ENCODE measurements at regions not wholly inside any gene's neighbourhood (a gene's known extent, or its start where the extent isn't known, plus 50 kb on each side); places are given as distances from the start of the nearest gene placed in this dataset.

GRCh38 chr1:83083589-83084224, 915.2 kb downstream of the TTLL7 start:
- no peak for TF ChIP-seq CTCF (conservative IDR thresholded peaks at IDR 0.05; ENCODE audit: low read depth)
- POLR2A ChIA-PET (ENCODE audit: low non-redundant PET) = no interaction called here
- CTCF ChIA-PET = no interaction called here
- H3K27ac ChIP-seq = no peak overlapping the region
- DNase-seq (ENCODE audit: low spot score) = no peak

- ChIA-PET POLR2A (ENCODE audit: low non-redundant PET) (no interaction called here), CTCF (no interaction called here)
- no peak for DNase-seq (ENCODE audit: low spot score)
- no peak for TF ChIP-seq CTCF (conservative IDR thresholded peaks at IDR 0.05; ENCODE audit: low read depth)
- H3K27ac ChIP-seq = no peak overlapping the region
Observed at GRCh38 chr1:83077411-83077810, 921.5 kb downstream of the TTLL7 start.

DNA sequence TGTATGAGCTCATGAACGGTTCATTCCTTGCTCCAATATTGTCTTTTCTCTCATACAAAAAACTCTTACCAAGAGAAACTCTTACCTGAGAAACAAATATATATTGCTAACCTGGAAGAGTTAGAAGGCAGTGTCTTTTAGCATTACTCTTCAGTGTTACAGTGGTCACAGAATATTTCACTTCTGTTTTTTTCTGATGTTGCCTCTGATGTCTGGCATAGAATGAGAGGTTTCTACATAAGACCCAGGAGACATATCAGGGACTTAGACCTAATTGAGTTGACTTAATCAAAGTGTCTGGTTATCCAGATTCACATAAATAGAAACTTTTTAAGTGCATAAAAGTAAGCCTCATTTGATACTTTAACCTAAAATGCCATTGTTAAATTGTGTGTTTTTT, 923.8 kb downstream of the TTLL7 start:
- no peak overlapping the region for H3K27ac ChIP-seq
- POLR2A ChIA-PET (ENCODE audit: low non-redundant PET) = no interaction called here
- CTCF ChIA-PET = no interaction called here
- TF ChIP-seq CTCF (conservative IDR thresholded peaks at IDR 0.05; ENCODE audit: low read depth) = no peak
- DNase-seq (ENCODE audit: low spot score) = no peak

GRCh38 chr1:83067954-83068353, 931.0 kb downstream of the TTLL7 start:
- POLR2A ChIA-PET (ENCODE audit: low non-redundant PET) = no interaction called here
- no peak overlapping the region for H3K27ac ChIP-seq
- no peak for TF ChIP-seq CTCF (conservative IDR thresholded peaks at IDR 0.05; ENCODE audit: low read depth)
- DNase-seq (ENCODE audit: low spot score) = no peak
- CTCF ChIA-PET = interaction anchor here (0.6 kb wide), 1 partner anchor 25 kb away, joined by 3 read pairs; no protein-coding TSS in a partner anchor

DNA sequence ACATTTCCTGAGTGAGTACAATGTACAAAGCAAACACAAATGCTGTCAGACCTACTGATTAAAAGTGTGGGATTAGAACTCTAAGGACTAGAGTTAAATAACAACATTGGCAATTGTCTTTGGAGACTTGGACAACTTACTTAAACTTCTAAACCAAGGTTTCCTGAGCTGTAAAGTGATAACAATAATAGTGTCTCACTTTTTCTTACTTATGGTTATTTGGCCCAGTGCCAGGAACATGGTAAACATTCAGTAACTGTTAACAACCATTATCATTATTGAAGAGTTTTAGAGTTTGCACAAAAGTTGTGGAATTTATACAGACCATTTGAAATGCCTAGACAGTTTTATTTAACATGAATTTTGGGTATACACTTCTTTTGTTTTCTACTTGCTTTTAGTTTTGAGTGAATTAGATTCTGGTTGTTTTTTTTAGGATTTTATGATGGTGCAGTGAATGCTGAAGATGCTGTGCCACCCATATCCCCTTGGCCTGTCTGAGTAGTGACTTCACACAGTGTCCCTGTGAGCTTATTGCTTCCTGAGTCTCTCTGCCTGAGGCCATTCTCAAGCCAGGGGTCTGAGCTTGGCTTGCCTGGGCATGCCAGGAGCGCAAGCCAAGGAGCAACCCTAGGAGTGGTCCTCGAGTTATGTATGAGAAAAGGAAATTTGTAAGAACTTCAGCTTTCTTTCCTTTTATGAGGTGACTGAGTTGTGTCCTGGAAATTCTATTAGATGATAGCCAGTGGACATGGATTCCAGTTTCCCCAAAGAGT, 932.8 kb downstream of the TTLL7 start:
- no peak for DNase-seq (ENCODE audit: low spot score)
- no peak overlapping the region for H3K27ac ChIP-seq
- CTCF ChIA-PET = no interaction called here
- POLR2A ChIA-PET (ENCODE audit: low non-redundant PET) = no interaction called here
- no peak for TF ChIP-seq CTCF (conservative IDR thresholded peaks at IDR 0.05; ENCODE audit: low read depth)

DNA sequence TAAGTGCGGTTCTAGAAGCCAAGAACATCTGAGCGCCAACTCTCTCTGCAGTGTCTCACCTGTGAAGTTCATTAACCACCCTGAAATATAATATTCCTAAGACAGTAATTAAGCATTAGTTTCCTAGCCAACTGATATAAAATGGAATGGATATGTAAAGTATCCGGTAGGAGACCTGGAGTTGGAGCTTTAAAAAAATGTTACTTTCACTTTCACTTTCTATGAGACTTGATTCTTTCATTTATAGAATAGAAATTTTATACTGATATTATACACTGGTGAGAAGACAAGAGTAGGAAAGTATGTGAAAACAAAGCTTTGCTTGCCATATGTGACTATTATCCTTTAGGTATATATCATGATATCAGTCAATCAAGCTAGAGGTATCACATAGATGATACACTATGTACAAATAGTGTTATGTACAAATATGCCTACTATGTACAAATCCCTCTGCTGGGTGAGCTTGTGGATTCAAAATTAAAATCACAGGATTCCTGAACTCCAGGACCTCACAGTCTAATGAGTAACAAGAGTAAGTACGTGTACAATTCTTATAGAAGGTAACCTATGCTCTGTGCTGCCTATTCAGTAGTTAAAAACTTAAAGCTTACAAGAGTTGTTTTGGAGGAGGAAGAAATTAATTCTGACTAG, 934.2 kb downstream of the TTLL7 start:
- no peak for TF ChIP-seq CTCF (conservative IDR thresholded peaks at IDR 0.05; ENCODE audit: low read depth)
- H3K27ac ChIP-seq = no peak overlapping the region
- CTCF ChIA-PET = no interaction called here
- no peak for DNase-seq (ENCODE audit: low spot score)
- POLR2A ChIA-PET (ENCODE audit: low non-redundant PET) = no interaction called here
